ENCODE measurements at regions not wholly inside any gene's neighbourhood (a gene's known extent, or its start where the extent isn't known, plus 50 kb on each side); places are given as distances from the start of the nearest gene placed in this dataset.

GRCh38 chr6:48240287-48240686, 129.3 kb upstream of the PTCHD4 start:
- no peak for DNase-seq

DNA sequence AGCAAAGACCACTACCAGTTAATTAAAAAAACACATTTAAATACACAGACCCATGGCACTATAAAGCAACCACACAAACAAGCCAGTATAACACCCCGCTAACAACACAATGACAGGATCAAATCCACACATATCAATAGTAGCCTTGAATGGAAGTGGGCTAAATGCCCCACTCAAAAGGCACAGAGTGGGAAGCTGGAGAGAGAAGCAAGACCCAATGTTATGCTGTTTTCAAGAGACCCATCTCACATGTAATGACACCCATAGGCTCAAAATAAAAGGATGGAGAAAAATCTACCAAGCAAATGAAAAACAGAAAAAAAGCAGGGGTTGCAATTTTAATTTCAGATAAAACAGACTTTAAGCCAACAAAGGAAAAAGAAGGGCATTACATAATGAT, 125.4 kb upstream of the PTCHD4 start:
- no peak for DNase-seq

- no peak for DNase-seq
Observed at GRCh38 chr6:48233063-48233462, 122.1 kb upstream of the PTCHD4 start.

GRCh38 chr6:48229841-48230240, 118.8 kb upstream of the PTCHD4 start:
- DNase-seq = no peak

DNA sequence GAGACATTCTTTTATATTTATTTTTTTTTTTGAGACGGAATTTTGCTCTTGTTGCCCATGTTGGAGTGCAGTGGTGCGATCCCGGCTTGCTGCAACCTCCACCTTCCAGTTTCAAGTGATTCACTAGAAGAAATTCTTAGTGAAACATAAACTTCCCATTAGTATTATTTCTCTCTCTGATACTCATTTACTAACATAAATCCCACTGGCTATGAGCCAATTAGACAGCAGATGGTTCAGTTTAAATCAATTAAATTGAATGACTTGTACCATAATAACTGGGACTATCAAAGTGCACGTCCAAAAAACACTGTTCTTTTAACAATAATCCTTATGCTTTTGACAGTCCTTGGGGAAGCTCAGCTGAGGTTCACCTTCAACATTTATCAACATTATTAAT, 111.2 kb upstream of the PTCHD4 start:
- DNase-seq = no peak

DNA sequence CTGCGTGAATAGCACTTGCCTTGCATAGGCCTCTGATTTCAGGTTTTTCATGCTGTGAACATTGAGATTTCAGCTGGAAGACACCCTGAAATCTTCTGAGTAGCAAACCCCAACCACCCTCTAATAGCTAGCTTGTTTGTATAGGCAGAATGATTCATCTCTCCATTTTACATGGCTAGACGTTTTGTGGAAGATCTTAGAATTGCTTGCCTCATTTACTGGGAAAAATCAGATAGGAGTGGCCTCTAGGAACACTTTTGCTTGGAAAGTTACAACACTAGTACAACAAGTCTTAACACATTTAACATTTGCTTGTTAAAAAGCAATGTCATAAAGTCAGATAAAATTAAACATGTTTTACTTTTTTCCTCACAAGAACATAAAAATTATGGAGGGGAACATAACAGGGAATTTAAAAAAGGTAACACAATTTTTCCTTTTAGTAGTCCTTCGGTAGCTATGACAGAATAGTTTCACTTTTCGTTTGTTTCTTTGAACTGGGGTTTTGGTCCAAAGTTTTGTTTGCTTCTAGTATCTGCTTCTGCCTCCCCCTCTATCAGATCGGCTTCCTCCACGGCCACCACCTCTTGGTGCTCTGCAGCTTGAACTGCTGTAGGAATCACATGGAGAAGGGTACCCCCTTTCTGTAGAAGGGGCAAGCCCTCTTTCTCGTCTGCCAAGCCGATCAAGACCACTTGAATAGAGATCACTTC, 102.2 kb upstream of the PTCHD4 start:
- no peak for DNase-seq

DNA sequence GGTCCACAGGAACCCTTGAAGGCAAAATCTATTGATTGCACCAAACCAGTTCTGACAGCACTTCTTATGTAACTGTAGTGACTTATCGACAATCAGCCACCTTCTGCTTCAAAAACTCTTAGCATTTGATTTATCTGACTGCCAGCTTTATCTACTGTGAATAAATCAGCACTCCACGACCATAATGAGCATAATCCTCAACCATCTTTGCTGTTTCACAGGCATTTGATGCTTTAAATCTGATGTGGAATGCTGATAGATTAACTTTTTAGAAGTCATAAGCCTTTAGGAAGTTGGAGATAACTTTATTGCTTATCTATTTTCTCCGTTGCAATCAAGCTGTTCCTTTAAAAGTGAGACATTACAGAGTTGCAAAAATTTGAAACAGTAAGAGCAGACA, 101.5 kb upstream of the PTCHD4 start:
- DNase-seq = no peak

DNA sequence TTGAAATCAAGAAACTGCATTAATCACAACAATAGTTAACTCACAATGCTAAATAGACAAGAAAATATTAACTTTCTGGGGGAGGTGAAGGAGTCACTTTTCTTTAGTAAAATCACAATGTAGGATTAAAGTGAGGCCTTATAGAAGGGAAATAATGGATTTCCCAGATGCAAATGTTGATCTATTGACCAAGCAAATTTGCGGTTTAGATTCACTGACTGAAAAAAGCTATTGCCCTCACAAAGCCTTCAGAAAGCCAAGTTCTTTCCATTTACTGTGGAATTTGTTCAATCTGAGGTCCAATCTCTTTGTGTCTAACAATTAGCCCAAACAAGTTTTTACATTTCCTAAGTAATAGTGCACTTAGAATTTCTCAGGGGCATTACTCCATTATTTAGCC, 95.1 kb upstream of the PTCHD4 start:
- no peak for DNase-seq

DNA sequence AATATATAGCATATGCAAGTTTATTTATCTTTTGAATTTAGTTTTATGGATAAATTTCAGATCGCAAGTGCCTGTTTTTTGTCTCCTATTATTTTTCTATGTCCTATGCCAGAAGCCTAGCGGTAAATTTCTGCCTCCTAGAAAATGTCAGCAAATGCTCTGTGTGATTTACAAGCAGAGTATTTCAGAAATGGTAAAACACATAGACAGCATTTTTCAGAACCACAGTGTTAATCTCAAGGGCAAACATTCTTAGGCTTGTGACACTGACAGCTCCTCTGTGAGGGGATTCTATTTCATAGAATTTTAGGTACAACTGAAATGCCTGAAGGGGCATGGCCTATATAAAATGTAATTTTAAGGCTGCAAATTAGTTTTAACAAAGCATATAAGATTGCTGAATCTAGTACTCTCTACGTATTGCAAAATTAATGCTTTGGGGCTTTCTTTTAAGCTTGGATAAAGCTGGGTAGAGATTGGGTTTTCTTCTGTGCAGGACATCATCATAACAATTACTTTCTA, 89.9 kb upstream of the PTCHD4 start:
- DNase-seq = no peak

DNA sequence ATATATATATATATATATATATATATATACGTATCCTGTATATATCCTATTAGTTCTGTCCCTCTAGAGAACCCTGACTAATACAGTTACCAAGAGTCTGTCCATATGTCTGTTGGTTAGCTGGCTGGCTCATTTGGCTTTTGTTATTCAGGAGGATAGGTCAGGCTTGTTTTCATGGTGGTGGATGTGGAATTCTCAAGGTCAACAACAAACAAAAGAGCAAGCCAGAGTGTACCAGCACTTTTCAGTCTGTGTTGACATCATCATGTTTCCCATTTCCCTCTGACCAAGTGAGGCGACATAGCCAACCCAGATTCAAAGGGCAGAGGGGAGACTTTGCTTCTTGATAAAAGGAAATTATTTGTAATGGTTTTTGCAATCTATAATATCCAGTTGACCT, 88.5 kb upstream of the PTCHD4 start:
- no peak for DNase-seq

- no peak for DNase-seq
Observed at GRCh38 chr6:48197941-48198340, 86.9 kb upstream of the PTCHD4 start.

DNA sequence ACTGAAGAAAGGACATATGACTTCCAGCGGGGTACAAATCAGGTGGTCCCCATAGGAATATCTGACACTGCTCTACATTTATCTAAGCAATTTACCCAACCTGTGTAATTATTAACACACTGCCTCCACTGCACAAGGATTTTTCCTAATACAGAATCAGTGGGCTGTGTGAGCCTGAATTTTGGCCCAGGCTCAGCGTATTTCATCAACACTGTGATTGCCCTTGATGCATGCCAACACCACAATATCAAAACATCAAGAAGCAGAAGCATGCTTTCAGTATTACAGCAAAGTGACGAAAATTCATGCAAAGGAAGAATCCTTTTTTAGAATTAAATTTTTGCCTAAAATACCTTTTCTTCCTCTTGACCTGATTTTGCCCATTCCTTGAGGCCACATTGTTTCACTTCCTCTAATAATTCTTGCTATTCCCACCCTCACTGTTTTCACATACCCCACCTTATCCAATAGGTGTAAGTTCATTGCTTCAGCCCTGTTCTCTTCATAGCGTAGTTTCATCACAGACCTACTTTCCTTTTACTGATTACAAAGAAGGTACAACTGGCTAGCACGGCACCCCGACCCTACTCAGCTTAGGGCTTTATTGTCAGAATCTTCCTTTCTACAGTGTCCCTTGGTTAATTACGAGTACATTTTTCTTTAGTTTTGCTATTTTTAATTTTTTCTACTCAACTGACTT, 83.7 kb upstream of the PTCHD4 start:
- no peak for DNase-seq

- DNase-seq = no peak
Observed at GRCh38 chr6:48188158-48188557, 77.2 kb upstream of the PTCHD4 start.

DNA sequence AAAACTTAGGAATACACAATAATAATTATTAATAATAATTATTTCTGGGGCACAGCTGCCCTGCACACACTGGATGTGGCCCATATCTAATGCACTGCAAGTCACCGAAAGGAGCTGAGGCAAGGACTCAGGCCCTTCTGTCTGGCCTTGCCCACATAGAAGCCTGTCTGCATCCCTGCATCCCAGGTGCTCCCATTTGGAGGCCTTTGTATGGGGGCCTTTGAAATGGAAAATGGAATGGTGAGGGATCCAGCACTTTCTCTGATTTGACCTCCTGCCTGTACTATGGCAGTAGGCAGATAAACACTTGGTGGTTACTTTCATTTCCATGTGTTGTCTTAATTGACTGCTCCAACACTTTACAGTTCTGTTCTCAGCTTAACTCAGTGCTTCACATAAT, 75.7 kb upstream of the PTCHD4 start:
- no peak for DNase-seq

GRCh38 chr6:48184648-48185047, 73.7 kb upstream of the PTCHD4 start:
- no peak for DNase-seq

GRCh38 chr6:48183811-48184605, 73.0 kb upstream of the PTCHD4 start:
- no peak for DNase-seq

DNA sequence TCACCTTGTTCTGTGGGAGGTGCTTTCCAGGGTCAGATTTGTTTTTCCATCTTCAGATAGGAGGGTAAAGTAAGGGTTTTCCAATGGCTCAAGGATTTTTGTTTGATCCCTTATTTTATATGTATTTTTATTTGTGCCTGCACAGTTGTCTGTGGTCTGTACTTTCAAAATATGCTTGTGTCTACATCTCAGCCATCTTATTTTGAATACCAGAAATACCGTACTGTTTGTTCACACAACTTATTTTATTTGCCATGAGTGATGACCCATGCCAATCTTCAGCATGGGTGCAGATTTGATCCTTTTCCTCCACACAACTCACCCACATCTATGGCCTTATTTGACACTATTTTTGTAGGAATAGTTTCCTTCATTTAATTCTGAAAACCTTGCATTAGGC, 72.2 kb upstream of the PTCHD4 start:
- no peak for DNase-seq

DNA sequence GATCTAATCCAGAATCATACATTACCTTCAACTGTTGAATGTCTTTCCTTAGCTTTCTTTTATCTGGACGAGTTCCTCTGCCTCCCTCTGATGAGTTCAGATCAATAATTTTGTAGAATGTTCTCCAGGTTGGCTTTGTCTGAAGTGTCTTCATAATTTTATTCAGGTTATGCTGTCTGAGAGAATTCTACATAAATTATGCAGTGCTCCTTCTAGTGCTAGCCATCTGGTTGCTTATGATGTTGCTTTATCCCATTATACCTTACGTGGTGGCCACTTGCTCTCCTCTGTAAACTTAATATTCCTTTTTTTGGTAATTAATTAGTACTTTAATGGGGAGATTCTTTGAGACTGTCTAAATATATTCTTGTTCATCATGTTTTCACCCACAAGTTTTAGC, 67.7 kb upstream of the PTCHD4 start:
- no peak for DNase-seq

DNA sequence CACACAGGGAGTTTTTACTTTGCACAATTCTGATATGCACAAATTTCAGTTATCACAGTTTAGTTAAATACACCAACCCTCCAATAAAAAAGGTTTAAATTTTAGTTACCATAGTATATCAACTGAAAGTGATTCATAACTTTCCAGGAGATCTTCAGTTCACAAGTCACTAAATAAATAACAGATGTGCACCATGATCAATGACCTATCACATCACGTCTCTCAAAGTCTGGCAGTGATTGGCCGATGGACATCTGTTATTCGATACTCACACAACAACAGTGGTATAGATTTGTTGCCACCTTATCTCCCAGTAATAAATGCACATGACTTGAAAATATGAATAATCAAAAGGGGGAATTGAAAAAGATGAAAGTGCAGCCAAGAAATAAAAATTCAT, 66.8 kb upstream of the PTCHD4 start:
- no peak for DNase-seq

DNA sequence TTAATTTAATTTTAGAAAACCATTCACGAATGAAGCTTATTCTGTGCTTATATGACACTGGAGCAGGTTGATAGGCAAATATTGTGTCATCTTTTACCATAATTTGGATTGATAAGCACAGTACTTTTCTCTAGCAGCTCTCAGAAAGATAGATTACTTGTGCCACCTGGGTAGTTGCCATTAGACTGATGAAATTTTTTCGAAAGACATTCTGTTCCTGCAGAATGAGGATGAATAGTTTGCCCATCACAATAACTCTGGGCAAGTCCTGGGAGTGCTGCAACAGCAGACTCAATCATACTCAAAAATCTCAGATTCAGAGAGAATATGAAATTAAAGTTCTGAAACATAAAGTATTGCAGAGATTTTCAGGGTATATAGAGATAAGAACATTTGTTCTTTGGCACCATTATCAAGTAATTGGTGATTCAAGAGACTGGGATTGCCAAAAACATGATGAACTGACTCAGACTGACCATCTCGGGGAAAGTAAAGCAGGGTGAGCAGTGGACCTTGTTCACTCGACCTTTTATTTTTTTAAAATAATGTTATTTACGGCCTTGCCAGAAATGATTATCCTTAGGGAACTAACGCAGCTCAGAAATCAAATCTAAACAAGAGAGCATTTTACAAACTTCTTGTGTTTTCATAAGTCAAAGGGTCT, 65.8 kb upstream of the PTCHD4 start:
- DNase-seq = no peak

GRCh38 chr6:48169635-48170034, 58.6 kb upstream of the PTCHD4 start:
- DNase-seq = no peak

All from left kidney (tissue), 1 donor.